ENCODE measurements at regions not wholly inside any gene's neighbourhood (a gene's known extent, or its start where the extent isn't known, plus 50 kb on each side); places are given as distances from the start of the nearest gene placed in this dataset.
"Not testable (repeated sequence)": the region's sequence is repeated elsewhere in the genome, so short reads cannot be mapped to it uniquely, and the experiment has no call there.

- DNase-seq (ENCODE audit: low read depth) = peak; percentile 33
Observed at GRCh38 chr6:103893141-103893581, 966.6 kb downstream of the HACE1 start.

GRCh38 chr6:103886951-103887350 lies 972.8 kb downstream of the HACE1 start:
- peak; percentile 35 for DNase-seq (ENCODE audit: low read depth)

- DNase-seq (ENCODE audit: low read depth) = no peak
Observed at GRCh38 chr6:103885446-103885845, 974.3 kb downstream of the HACE1 start.

DNA sequence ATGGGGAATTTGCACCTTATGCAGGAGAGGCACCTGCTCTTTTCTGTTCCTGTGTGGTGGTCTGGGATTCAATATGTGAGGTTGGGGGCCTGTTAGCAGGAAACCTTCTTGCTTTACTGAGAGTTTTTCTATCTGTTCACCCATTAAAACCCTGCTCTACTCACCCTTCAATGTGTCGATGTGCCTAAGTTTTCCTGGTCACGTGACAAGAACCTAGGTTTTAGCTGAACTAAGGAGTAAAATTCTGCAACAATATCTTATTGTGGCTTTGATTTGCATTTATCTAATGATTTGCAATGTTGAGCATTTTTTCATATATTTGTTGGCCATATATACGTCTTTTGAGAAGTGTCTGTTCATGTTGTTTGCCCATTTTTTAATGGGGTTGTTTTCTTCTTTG lies 979.9 kb downstream of the HACE1 start:
- no peak for DNase-seq (ENCODE audit: low read depth)

- DNase-seq (ENCODE audit: low read depth) = no peak
Observed at GRCh38 chr6:103875221-103875620, 984.5 kb downstream of the HACE1 start.

- DNase-seq (ENCODE audit: low read depth) = no peak
Observed at GRCh38 chr6:103874575-103874974, 985.1 kb downstream of the HACE1 start.

DNA sequence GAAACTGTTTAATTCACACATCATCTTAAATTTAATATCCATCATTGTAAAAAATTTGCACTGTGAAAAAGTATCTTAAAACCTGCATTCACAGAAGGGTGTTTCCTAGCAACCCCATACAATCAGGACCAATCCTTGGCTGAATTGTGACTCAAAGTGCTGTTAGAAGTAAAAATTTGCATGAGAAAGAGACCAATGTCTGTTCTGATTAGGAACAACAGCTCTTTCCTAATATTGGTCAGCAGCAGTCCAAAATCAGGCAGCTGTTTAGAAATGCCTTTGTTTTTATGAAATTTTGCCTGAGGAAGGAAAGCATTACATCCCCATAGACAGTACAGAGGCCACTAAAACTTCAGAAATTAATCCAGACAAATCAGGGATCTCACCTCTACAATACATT lies 987.0 kb downstream of the HACE1 start:
- DNase-seq (ENCODE audit: low read depth) = no peak

- DNase-seq (ENCODE audit: low read depth) = no peak
Observed at GRCh38 chr6:103872233-103872632, 987.5 kb downstream of the HACE1 start.

- DNase-seq (ENCODE audit: low read depth) = no peak
Observed at GRCh38 chr6:103870970-103871369, 988.7 kb downstream of the HACE1 start.

- no peak for DNase-seq (ENCODE audit: low read depth)
Observed at GRCh38 chr6:103862297-103862696, 997.4 kb downstream of the HACE1 start.

GRCh38 chr6:103858003-103858402 lies 1001.7 kb downstream of the HACE1 start:
- no peak for DNase-seq (ENCODE audit: low read depth)

- no peak for DNase-seq (ENCODE audit: low read depth)
Observed at GRCh38 chr6:103855750-103856149, 1004.0 kb downstream of the HACE1 start.

DNA sequence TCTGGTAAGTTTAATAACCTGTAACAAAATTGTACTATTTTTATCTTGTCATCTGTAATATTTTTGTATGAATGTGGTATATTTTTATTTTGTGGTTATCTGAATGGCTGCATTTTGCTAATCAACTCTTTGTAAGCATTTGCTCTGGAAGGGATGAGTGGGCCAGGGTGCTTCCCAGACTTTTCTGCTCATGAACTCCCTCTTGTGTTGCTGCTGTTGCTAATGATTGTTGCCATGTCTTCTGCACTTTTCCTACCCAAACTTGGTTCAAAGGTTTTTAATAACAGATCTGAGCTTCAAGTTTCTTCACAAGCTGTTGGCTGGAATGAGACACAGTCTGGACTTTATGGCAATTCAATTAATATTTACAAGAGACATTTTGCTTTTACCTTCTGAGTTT lies 1005.7 kb downstream of the HACE1 start:
- DNase-seq (ENCODE audit: low read depth) = no peak

DNA sequence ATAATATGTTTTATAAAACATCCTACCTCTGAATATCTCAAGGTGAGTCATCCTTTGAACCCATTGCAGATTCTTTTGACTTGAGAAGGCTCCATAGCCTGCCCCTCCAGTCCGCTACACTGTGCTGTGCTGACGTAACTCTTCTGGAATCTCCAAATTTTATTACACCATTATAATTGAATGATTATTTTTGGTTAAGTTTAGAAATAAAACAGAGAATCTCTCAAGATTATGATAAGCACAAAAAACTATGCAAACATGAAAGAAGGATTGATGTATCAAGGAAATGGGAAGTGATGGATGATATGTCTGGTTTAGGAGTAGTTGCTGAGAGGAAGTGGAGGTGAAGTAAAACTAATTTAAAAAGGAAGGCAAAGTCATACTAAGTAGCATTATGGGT lies 1021.3 kb downstream of the HACE1 start:
- no peak for DNase-seq (ENCODE audit: low read depth)

DNA sequence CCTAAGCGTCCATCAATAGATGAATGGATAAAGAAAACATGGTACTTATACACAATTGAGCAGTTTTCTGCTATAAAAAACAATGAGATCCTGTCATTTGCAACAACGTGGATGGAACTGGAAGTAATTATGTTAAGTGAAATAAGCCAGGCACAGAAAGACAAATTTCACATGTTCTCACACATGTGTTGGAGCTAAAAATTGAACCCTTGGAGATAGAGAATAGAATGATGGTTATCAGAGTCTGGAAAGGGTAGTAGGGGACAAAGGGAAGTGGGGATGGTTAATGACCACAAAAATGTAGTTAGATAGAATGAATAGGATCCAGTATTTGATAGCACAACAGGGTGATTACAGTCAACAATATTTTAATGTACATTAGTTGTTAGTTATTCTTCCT lies 1033.5 kb downstream of the HACE1 start:
- DNase-seq (ENCODE audit: low read depth) = no peak

DNA sequence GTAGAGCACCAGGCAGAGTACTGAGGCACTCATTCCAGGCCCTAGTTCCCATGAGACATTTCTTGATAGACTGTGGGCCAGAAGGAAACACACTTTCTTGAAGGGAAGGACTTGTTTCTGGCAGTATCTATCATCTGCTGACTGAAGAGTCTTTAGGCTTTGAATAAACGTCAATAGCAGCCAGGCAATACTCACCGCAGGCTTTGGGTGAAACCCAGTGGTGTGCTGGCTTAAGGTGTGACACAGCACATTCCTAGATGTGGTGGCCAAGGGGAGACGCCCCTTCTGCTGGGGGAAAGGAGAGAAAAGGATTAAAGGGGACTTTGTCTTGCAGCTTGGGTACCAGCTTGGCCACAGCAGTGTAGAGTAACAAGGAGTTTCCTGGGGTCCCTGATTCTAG lies 1039.6 kb downstream of the HACE1 start:
- no peak for DNase-seq (ENCODE audit: low read depth)

GRCh38 chr6:103819509-103819908 lies 1040.2 kb downstream of the HACE1 start:
- no peak for DNase-seq (ENCODE audit: low read depth)

- no peak for DNase-seq (ENCODE audit: low read depth)
Observed at GRCh38 chr6:103812970-103813369, 1046.7 kb downstream of the HACE1 start.

DNA sequence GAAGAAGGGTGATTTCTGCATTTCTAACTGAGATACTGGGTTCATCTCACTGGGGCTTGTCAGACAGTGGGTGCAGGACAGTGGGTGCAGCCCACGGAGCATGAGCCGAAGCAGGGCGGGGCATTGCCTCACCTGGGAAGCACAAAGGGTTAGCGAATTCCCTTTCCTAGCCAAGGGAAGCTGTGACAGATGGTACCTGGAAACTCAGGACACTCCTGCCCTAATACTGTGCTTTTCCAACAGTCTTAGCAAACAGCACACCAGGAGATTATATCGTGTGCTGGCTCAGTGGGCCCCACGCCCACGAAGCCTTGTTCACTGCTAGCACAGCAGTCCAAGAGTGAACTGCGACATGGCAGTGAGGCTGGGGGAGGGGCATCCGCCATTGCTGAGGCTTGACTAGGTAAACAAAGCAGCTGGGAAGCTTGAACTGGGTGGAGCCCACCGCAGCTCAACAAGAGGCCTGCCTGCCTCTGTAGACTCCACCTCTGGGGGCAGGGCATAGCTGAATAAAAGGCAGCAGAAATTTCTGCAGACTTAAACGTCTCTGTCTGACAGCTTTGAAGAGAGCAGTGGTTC lies 1057.7 kb downstream of the HACE1 start:
- not testable (repeated sequence) for DNase-seq (ENCODE audit: low read depth)

GRCh38 chr6:103799971-103800670 lies 1059.6 kb downstream of the HACE1 start:
- DNase-seq (ENCODE audit: low read depth) = no peak

GRCh38 chr6:103798166-103798565 lies 1061.6 kb downstream of the HACE1 start:
- DNase-seq (ENCODE audit: low read depth) = no peak

- DNase-seq (ENCODE audit: low read depth) = no peak
Observed at GRCh38 chr6:103797738-103798137, 1062.0 kb downstream of the HACE1 start.

DNA sequence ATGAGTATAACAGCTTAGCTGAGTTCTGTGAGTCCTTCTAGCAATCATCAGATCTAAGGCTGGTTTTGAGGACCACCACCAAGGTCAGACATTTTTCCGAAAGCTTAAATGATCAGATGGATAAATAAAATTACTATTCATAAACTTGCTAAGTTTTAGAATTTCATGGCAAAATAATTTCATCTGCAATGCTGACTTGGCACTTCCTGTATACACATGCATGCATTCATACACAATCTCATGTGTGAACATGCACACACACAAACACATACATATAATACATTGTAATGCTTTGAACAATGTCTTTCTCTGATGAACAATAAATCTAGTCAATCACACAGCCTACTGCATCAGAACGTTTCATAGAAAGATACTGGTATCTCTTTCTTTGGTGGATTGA lies 1068.3 kb downstream of the HACE1 start:
- DNase-seq (ENCODE audit: low read depth) = no peak

GRCh38 chr6:103784117-103784516 lies 1075.6 kb downstream of the HACE1 start:
- no peak for DNase-seq (ENCODE audit: low read depth)

Data from HS-5 (cell line).